Astrocyte (in vitro differentiated cells and primary cell): ENCODE measurements at regions not wholly inside any gene's neighbourhood (a gene's known extent, or its start where the extent isn't known, plus 50 kb on each side); places are given as distances from the start of the nearest gene placed in this dataset.
"Not testable (repeated sequence)": the region's sequence is repeated elsewhere in the genome, so short reads cannot be mapped to it uniquely, and the experiment has no call there.

Experiments used
- DNase-seq: peaks from one replicate; pipeline ENCODE4 v3.0.0-alpha.2; 2010; ENCODE audit warnings: low read depth
- FAIRE-seq: peaks from 2 replicates; lab custom pipeline; 2011; peaks lifted over from hg19 to GRCh38; lab: Jason Lieb, UNC
- H2AFZ ChIP-seq: 2 replicates; pipeline ENCODE4 v1.6.0; 2012; ENCODE audit warnings: low read depth, low read length, inconsistent platforms
- H3K27ac ChIP-seq: 2 replicates; pipeline ENCODE4 v1.5.1; 2011; ENCODE audit warnings: low read depth, low read length, inconsistent platforms
- H3K27me3 ChIP-seq: 2 replicates; pipeline ENCODE4 v1.6.0; 2011; ENCODE audit warnings: low read length, inconsistent platforms; ENCODE audit not compliant: insufficient read depth
- H3K36me3 ChIP-seq: 2 replicates; pipeline ENCODE4 v1.5.1; 2011; ENCODE audit warnings: low read length, inconsistent platforms; ENCODE audit not compliant: insufficient read depth
- H3K4me1 ChIP-seq: 2 replicates; pipeline ENCODE4 v1.5.1; 2011; ENCODE audit warnings: low read length, inconsistent platforms; ENCODE audit not compliant: insufficient read depth
- H3K4me2 ChIP-seq: 2 replicates; pipeline ENCODE4 v1.6.0; 2012; ENCODE audit warnings: low read length, inconsistent platforms
- H3K4me3 ChIP-seq: 2 replicates; pipeline ENCODE4 v1.5.1; 2011; ENCODE audit warnings: low read depth, mild to moderate bottlenecking, low read length, inconsistent platforms; ENCODE audit not compliant: insufficient read depth
- H3K79me2 ChIP-seq: 2 replicates; pipeline ENCODE4 v1.6.0; 2012; ENCODE audit warnings: mild to moderate bottlenecking, low read length, inconsistent platforms; ENCODE audit not compliant: insufficient read depth
- H3K9ac ChIP-seq: 2 replicates; pipeline ENCODE4 v1.6.0; 2012; ENCODE audit warnings: mild to moderate bottlenecking, low read length, inconsistent platforms
- H3K9me3 ChIP-seq: 2 replicates; pipeline ENCODE4 v1.5.1; 2012; ENCODE audit warnings: low read depth, mild to moderate bottlenecking, low read length, inconsistent platforms; ENCODE audit not compliant: insufficient read depth
- H4K20me1 ChIP-seq: 2 replicates; pipeline ENCODE4 v1.6.0; 2012; ENCODE audit warnings: low read length, inconsistent platforms; ENCODE audit not compliant: insufficient read depth
- H3K27ac Mint-ChIP-seq: one replicate; pipeline ENCODE4 v1.8.0; 2021; ENCODE audit warnings: mild to moderate bottlenecking, mixed read lengths; ENCODE audit not compliant: unreplicated experiment
- H3K27me3 Mint-ChIP-seq: one replicate; pipeline ENCODE4 v1.8.0; 2021; ENCODE audit warnings: low read depth, mixed read lengths; ENCODE audit not compliant: unreplicated experiment
- H3K36me3 Mint-ChIP-seq: one replicate; pipeline ENCODE4 v1.8.0; 2021; ENCODE audit warnings: low read depth, mixed read lengths; ENCODE audit not compliant: unreplicated experiment
- H3K4me1 Mint-ChIP-seq: one replicate; pipeline ENCODE4 v1.8.0; 2021; ENCODE audit warnings: low read depth, mixed read lengths; ENCODE audit not compliant: unreplicated experiment
- H3K4me3 Mint-ChIP-seq: one replicate; pipeline ENCODE4 v1.8.0; 2021; ENCODE audit warnings: mild to moderate bottlenecking, moderate library complexity, mixed read lengths; ENCODE audit not compliant: unreplicated experiment
- H3K9me3 Mint-ChIP-seq: one replicate; pipeline ENCODE4 v1.8.0; 2021; ENCODE audit warnings: mild to moderate bottlenecking, mixed read lengths; ENCODE audit not compliant: unreplicated experiment
- CTCF ChIP-seq: IDR thresholded peaks from 2 replicates; pipeline ENCODE4 v1.5.1; 2011; ENCODE audit warnings: low read depth, mild to moderate bottlenecking, inconsistent platforms, low read length, moderate library complexity; ENCODE audit not compliant: insufficient read depth
- EZH2 ChIP-seq: IDR thresholded peaks from 2 replicates; pipeline ENCODE4 v1.6.1; 2012; ENCODE audit warnings: mild to moderate bottlenecking, low read length, inconsistent platforms; ENCODE audit not compliant: insufficient read depth

GRCh38 chr16:77500934-77501664 lies 66.3 kb upstream of the ADAMTS18 start:
- Mint-ChIP-seq H3K36me3 (no peaks in the 10 kb centered on the region), H3K9me3 (peaks cover 3% of the 10 kb centered on the region), H3K27me3 (peaks cover 5% of the 10 kb centered on the region), H3K4me1 (no peaks in the 10 kb centered on the region), H3K27ac (no peak overlapping the region), H3K4me3 (no peak overlapping the region)
- H3K9ac ChIP-seq, result no peak overlapping the region
- FAIRE-seq (no peak), DNase-seq (no peak)
- H3K4me1 ChIP-seq, result peaks cover 3% of the 10 kb centered on the region
- H3K27ac ChIP-seq, result no peak overlapping the region
- H3K27me3 ChIP-seq, result no peaks in the 10 kb centered on the region
- no peaks in the 10 kb centered on the region for H3K79me2 ChIP-seq
- H3K4me2 ChIP-seq, result no peak overlapping the region
- H3K4me3 ChIP-seq, result no peak overlapping the region
- H4K20me1 ChIP-seq, result no peaks in the 10 kb centered on the region
- TF ChIP-seq CTCF (no peak), EZH2 (no peak)
- H3K9me3 ChIP-seq, result no peaks in the 10 kb centered on the region
- no peaks in the 10 kb centered on the region for H3K36me3 ChIP-seq
- H2AFZ ChIP-seq, result no peak overlapping the region

- Histone ChIP-seq H3K4me2 (no peak overlapping the region), H3K36me3 (no peaks in the 10 kb centered on the region), H4K20me1 (no peaks in the 10 kb centered on the region), H3K79me2 (no peaks in the 10 kb centered on the region), H3K9me3 (no peaks in the 10 kb centered on the region), H2AFZ (no peak overlapping the region), H3K9ac (no peak overlapping the region), H3K4me1 (peaks cover 3% of the 10 kb centered on the region), H3K27ac (no peak overlapping the region), H3K27me3 (no peaks in the 10 kb centered on the region), H3K4me3 (no peak overlapping the region)
- TF ChIP-seq CTCF (no peak), EZH2 (no peak)
- Mint-ChIP-seq H3K27ac (no peak overlapping the region), H3K4me3 (no peak overlapping the region), H3K27me3 (peaks cover 2% of the 10 kb centered on the region), H3K4me1 (no peaks in the 10 kb centered on the region), H3K36me3 (no peaks in the 10 kb centered on the region), H3K9me3 (no peaks in the 10 kb centered on the region)
- no peak for FAIRE-seq
- DNase-seq, result no peak
Observed at GRCh38 chr16:77502448-77502847, 67.6 kb upstream of the ADAMTS18 start.

- not testable (repeated sequence) for H3K27ac ChIP-seq, H3K36me3 ChIP-seq, H3K79me2 ChIP-seq, H2AFZ ChIP-seq, H3K9ac ChIP-seq, H3K27me3 ChIP-seq, H3K4me3 ChIP-seq, H3K4me1 Mint-ChIP-seq, H3K4me1 ChIP-seq, H4K20me1 ChIP-seq, H3K27me3 Mint-ChIP-seq, H3K36me3 Mint-ChIP-seq, H3K4me2 ChIP-seq, H3K9me3 ChIP-seq, H3K27ac Mint-ChIP-seq, DNase-seq, H3K4me3 Mint-ChIP-seq, H3K9me3 Mint-ChIP-seq, FAIRE-seq
Observed at GRCh38 chr16:77506492-77506891, 71.7 kb upstream of the ADAMTS18 start.
